HG03575 (cell line): ENCODE measurements at regions not wholly inside any gene's neighbourhood (a gene's known extent, or its start where the extent isn't known, plus 50 kb on each side); places are given as distances from the start of the nearest gene placed in this dataset.
"Not testable (repeated sequence)": the region's sequence is repeated elsewhere in the genome, so short reads cannot be mapped to it uniquely, and the experiment has no call there.

Source experiments
- ATAC-seq: cut with Tn5 transposase; IDR thresholded peaks from one replicate; pipeline ENCODE4 v1.9.1; 2021; ENCODE audit not compliant: unreplicated experiment, insufficient number of reproducible peaks, low FRiP score; ENCODE audit errors: extremely low read depth

DNA sequence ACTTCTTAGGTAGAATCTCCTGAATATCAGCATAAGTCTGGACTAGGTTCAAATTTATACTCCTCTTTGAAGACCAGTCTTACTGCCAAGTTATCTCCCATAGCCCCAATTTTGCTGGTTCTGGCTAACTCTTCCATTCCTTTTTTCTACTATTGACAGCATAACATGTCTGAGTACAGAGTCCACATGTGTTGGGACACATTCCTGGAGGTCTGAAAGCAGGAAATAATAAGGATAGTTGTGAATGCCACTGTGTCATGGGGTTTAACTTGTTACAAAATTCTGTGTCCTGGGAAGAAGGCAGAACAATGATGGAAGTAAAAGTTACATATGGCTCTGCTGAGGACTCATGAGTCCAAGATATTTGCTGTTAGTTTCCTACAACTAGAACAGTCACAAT, 57.4 kb upstream of the ZBTB20 start:
- no peak for ATAC-seq

DNA sequence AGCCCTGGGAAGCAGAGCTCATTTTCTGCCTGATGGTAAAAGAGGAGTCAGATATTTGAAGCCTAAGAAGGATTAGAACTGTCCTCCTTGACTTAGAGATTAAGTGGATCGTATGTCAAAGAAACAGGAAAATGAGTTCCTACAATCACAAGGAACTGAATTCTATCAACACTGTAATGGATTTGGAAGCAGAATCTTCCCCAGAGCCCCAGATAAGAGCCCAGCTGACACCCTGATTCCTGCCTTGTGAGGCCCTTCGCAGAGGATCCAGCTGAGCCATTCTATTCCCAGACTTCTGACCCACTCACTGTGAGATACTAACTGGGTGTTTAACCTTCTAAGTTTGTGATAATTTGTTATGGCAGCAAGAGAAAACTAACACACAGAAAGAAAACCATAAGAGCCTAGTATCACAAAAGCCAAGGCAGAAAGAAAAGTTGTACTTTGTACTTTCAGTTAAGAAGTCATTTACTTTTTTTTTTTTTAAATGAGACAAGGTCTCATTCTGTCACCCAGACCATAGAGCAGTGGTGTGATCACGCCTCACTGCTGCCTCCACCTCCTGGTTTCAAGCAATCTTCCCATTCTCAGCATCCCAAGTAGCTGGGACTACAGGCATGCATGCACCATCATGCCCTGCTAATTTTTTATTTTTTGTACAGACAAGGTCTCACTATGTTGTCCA, 61.1 kb upstream of the ZBTB20 start:
- no peak for ATAC-seq

DNA sequence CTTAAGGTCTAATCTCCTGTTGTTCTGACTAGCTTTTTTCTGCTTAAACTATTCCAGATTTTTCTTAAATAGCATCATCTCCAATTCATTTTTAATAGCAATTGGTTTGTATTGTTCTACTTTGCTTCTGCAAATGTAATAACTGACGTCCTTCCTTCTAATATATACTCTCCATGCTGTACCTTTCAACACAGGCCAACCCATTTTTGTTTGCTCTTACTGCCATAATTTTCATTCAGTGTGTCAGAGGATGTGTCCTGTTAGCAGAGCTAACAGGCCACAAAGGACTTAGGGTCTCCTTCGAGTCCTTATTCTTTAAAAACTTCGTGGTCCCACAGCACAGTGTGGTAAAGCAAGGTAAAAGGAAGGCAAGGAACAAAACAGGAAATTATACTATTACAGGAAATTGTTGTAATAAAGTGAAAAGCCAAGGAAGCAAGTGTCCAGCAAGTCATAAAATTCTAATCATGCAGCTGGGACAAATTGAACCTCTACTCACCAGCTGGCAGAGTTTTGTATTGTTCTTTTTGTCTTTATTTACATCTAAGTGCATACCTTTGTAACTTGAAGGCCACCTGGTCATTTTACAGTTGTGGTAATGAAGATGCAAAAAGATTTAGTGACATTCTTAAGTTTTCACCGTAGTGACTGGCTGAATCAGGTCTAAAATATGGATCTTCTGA, 64.9 kb upstream of the ZBTB20 start:
- ATAC-seq, result no peak

- no peak for ATAC-seq
Measured at GRCh38 chr3:115212615-115213014, 65.5 kb upstream of the ZBTB20 start.

DNA sequence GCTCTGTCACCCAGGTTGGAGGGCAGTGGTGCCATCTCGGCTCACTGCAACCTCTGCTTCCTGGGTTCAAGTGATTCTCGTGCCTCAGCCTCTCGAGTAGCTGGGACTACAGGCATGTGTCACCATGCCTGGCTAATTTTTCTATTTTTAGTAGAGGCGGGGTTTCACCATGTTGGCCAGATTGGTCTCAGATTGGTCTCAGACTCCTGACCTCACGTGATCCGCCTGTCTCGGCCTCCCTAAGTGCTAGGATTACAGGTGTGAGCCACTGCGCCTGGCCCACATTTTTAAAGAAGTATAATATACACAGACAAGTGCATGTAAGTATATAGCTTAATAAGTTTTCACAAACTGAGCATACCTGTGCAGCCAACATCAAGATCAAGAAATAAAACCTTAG, 66.0 kb upstream of the ZBTB20 start:
- not testable (repeated sequence) for ATAC-seq

DNA sequence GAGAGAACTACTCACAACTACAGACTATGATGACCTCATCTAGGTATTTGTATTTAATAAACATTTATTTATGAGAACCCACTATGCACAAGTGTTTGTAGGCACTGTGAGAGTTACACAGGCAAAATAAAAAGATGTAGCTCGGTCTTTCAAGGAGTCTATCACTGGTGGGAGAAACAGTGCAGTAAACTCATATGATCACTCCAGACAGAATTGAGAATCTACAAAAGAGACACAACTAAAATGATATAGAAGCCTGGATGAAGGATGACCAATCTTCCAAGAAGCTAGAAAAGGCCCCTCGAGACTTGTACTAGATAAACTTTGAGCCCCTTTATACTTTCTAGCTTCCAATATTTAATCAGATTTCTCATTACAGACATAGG, 70.2 kb upstream of the ZBTB20 start:
- no peak for ATAC-seq

DNA sequence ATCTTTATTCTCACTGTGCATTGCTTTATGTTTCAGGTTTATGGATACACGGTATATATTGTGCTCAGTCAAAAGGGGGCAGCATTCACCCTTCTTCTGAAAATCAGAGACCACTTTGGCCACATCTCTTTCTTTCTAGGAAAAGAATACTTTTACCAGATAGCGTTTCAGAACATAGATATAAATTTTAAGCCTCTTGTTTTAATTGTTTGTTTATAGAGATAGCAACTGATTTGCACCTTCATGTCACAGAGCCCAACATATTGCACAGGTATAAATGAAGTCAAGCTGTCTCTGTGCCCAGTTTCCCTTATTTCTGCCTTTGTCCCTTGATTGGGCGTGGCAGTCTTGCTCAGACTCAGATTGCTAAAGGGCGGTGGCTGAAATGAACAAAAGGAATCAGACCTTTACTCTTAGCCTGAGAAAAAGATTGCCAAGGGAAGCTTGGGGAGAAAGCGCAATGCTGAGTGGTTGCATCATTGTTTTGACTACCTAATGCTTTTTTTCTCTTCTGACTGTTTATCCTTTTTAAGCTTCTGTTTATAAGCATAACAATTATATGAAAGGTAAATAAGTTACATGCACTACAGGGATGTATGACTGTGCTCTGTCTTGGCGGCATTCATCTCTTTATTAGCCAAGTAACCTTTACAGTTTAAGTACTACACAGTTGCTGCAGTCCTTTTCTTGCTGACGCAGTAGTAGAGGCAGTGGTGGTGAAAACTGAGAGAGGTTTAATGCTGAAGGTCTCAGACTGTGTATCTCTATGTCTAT, 70.8 kb upstream of the ZBTB20 start:
- ATAC-seq, result no peak

DNA sequence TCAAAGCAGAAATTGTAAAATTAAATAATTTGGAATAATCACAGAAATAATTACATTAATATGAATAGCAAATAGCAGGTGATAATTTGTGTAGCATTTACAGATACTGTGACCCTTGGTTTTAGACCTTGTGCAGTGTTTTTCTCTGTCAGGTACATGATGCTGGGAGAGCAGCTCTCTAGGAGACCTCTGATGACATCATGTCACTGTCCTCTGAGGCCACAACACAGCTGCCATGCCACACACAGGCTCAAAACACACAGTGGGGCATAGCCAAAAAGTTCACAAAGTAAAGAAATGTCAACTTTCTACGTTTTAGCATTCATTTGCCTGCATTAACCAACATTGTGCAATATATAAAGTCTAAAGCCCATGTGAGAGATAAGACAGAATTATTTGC, 71.8 kb upstream of the ZBTB20 start:
- ATAC-seq, result no peak

DNA sequence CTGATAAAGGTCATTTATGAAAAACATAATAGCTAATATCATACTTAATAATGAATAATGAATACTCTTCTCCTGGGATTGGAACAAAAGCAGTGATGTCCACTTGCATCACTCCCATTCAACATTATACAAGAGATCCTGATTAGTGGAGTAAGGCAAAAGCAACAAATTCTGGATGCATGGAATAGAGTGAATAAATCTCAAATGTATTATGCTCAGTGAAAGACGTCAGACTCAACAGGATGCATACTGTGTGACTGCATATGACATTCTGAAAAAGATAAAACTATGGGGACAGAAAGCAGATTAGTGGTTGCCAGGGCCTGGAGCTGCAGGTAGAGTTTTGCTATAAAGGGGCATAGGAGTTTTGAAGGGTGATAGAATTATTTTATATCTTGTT, 77.6 kb upstream of the ZBTB20 start:
- no peak for ATAC-seq

DNA sequence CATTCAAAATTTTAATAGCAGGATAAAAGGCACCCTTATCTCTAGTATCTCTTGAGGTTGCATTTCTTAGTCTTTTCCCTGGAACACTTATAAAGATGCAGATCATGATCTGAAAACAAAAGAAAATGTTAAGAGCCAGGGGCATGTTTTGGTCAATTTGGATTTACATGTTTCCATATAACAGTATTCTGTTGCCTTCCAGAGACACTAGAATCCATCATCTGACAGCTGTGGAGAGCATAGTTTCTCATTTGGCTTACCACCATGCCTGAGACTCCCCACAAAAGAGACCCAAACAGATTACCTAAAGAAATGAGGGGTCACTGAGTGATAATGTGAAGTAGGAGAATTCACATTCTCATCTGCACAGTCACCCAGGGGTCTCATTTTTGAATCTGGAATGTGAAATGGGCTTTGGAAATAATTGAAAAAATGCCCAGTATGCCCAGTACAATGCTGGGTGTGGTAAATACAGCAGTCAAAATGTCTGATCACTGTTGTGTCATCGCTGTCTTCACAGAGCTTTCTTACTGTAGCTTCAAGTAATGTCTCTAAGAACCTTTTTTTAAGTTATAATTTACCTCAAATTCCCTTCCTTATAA, 79.9 kb upstream of the ZBTB20 start:
- ATAC-seq, result no peak

GRCh38 chr3:115227461-115227860, 80.4 kb upstream of the ZBTB20 start:
- ATAC-seq, result no peak

DNA sequence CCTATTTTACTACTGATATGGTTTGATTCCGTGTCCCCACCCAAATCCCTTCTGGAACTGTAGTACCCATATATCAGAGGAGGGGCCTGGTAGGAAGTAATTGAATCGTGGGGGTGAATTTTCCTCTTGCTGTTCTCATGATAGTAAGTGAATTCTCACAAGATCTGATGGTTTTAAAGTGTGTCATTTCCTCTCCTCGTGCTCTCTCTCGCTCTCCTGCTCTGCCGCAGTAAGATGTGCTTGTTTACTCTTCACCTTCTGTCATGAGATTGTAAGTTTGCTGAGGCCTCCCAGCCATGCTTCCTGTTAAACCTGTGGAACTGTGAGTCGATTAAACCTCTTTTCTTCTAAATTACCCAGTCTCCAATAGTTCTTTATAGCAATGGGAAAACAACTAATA, 81.2 kb upstream of the ZBTB20 start:
- ATAC-seq, result no peak

DNA sequence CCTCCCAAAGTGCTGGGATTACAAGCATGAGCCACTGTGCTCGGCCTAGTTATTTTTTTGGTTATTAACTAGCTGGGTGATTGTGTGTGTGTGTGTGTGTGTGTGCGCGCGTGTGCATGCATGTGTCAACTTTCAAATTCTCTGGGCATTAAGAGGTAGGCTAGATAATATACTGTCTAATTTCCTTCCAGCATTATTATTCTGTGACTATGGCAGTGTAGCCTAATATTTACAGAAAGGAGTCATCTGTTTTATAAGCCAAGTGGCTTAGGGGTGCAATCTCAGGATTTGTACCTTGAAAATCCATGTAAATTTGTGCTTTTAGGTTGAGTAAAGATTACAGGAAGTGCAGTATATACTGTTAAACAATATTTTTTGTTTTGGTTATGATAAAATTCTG, 85.1 kb upstream of the ZBTB20 start:
- ATAC-seq, result no peak

- no peak for ATAC-seq
Measured at GRCh38 chr3:115233021-115233420, 85.9 kb upstream of the ZBTB20 start.

DNA sequence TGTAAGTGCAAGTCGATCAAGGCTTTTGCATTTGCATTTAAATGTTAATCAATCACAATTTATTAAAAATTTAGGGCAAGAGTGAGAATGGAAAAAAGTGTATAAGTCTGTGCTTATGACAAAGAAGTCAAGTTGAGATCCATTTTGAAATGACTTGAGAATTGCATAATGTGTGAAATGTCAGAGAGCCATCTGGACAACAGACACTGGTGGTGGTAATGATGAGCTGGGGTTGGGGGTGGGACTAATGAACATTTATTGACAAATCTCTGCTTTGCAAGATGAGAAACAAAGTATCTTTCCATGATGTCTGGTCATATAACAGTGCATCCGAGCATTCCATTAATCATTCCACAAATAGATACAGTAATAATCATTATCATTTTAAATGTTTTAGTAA, 89.4 kb upstream of the ZBTB20 start:
- ATAC-seq, result no peak

GRCh38 chr3:115239717-115240116, 92.6 kb upstream of the ZBTB20 start:
- ATAC-seq, result no peak

- no peak for ATAC-seq
Measured at GRCh38 chr3:115244350-115244749, 97.3 kb upstream of the ZBTB20 start.

- no peak for ATAC-seq
Measured at GRCh38 chr3:115245438-115245837, 98.3 kb upstream of the ZBTB20 start.

DNA sequence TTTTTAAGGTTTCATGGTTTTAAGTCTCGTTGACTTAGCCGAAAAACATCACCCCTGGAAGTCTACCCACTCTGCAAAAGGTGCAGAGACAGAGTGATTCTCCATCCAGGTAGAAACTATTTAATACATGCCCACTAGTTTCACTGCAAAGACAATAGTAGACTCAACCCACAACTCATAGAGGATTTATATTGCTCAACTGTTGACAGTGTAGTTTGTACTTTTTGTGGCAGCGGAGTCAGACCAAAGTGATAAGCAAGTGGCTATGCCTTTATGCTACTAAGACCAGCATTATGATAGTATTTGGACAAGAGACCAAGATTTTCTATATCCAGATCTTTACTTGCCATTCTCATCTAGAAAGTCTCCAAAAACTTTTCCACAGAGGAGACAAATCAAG, 98.8 kb upstream of the ZBTB20 start:
- ATAC-seq, result no peak

- no peak for ATAC-seq
Measured at GRCh38 chr3:115246461-115247020, 99.5 kb upstream of the ZBTB20 start.
